Prostate gland (tissue), 2 donors: ENCODE measurements at regions not wholly inside any gene's neighbourhood (a gene's known extent, or its start where the extent isn't known, plus 50 kb on each side); places are given as distances from the start of the nearest gene placed in this dataset.

ENCODE experiments used
- POLR2A ChIP-seq: fragments of 450-650 bp; IDR thresholded peaks from one replicate; pipeline ENCODE4 v1.6.1; 2016; ENCODE audit warnings: antibody characterized with exemption, mild to moderate bottlenecking
- POLR2AphosphoS5 ChIP-seq: sonication (generic); formaldehyde crosslinking; IDR thresholded peaks from one replicate; pipeline ENCODE4 v1.6.1; 2017; ENCODE audit warnings: antibody characterized with exemption
- TF ChIP-seq, protein P1 (sequence below), 4 experiments: fragments of 200-600 bp in 2 of 4; fragments of 450-650 bp in 2 of 4; sonication (generic) in 2 of 4; IDR thresholded peaks; 1 replicate in 3 of 4; 2 replicates in 1 of 4; pipeline ENCODE4 v1.5.1; 2016 to 2019; ENCODE audit warnings: antibody characterized with exemption in 4 of 4, mild to moderate bottlenecking in 2 of 4, moderate library complexity in 2 of 4

DNA sequence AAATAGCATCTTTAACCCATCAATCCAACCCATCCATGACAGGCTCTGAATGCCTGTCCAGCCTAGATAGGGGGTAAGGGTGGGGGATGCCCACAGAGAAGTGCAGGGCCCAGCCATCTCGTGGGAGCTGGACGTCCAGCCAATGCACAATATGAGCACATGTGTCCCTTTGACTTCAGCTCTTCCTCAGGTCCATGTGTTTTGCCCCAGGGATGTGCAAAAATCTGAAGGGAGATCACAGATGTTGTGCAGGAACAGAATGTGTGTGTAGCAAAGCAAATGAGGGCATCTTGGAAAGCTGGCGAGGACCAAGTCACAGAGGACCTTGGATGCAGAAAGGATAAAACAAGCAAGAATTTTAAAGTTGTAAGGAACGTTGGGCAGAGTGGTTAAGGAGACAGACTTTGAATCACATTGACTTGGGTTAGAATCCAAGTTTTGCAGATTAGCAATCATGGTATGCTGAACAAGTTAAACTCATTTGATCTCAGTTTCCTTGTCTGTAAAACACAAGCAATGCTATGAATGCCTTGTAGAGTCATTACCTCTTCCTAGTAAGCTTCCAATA, 104.5 kb downstream of the TTC32 start:
- TF ChIP-seq, protein P1, sequence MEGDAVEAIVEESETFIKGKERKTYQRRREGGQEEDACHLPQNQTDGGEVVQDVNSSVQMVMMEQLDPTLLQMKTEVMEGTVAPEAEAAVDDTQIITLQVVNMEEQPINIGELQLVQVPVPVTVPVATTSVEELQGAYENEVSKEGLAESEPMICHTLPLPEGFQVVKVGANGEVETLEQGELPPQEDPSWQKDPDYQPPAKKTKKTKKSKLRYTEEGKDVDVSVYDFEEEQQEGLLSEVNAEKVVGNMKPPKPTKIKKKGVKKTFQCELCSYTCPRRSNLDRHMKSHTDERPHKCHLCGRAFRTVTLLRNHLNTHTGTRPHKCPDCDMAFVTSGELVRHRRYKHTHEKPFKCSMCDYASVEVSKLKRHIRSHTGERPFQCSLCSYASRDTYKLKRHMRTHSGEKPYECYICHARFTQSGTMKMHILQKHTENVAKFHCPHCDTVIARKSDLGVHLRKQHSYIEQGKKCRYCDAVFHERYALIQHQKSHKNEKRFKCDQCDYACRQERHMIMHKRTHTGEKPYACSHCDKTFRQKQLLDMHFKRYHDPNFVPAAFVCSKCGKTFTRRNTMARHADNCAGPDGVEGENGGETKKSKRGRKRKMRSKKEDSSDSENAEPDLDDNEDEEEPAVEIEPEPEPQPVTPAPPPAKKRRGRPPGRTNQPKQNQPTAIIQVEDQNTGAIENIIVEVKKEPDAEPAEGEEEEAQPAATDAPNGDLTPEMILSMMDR (IDR thresholded peaks at IDR 0.05): no peak
- TF ChIP-seq POLR2A: no peak
- TF ChIP-seq POLR2AphosphoS5: no peak
